ENCODE measurements at regions not wholly inside any gene's neighbourhood (a gene's known extent, or its start where the extent isn't known, plus 50 kb on each side); places are given as distances from the start of the nearest gene placed in this dataset.
"Not testable (repeated sequence)": the region's sequence is repeated elsewhere in the genome, so short reads cannot be mapped to it uniquely, and the experiment has no call there.

GRCh38 chr2:156999661-157000060 is 257.8 kb upstream of the GALNT5 start:
- Histone ChIP-seq H3K4me1 (no peaks in the 10 kb centered on the region), H3K27me3 (no peaks in the 10 kb centered on the region), H3K36me3 (no peaks in the 10 kb centered on the region), H3K27ac (no peak overlapping the region), H3K9me3 (peaks cover 0 to 14% (median 0%) of the 10 kb centered on the region in 11 donors), H3K4me3 (no peak overlapping the region)
- no peak for DNase-seq
- WGBS, 2 donors, result 76 to 82% methylated on average over 4 of the region's 4 CpGs
- no peak for ATAC-seq
- intact Hi-C loops (cut with DNase I), result no loop called here
- TF ChIP-seq CTCF (IDR thresholded peaks at IDR 0.05), result no peak

GRCh38 chr2:157004789-157005188 is 252.7 kb upstream of the GALNT5 start:
- Histone ChIP-seq H3K27ac (no peak overlapping the region), H3K4me3 (no peak overlapping the region), H3K9me3 (peaks cover 0 to 17% (median 0%) of the 10 kb centered on the region in 11 donors), H3K4me1 (no peaks in the 10 kb centered on the region), H3K36me3 (no peaks in the 10 kb centered on the region), H3K27me3 (no peaks in the 10 kb centered on the region)
- intact Hi-C loops (cut with DNase I), result no loop called here
- DNase-seq (no peak), ATAC-seq (no peak)
- WGBS, 2 donors, result 78 to 79% methylated on average over 2 of the region's 2 CpGs
- TF ChIP-seq CTCF (IDR thresholded peaks at IDR 0.05), result no peak

GRCh38 chr2:157015015-157015575 is 242.4 kb upstream of the GALNT5 start:
- ATAC-seq, result no peak
- no peaks in the 10 kb centered on the region for H3K27me3 ChIP-seq
- H3K4me3 ChIP-seq, result no peak overlapping the region
- intact Hi-C loops (cut with DNase I), result no loop called here
- WGBS, 2 donors, result 81 to 83% methylated on average over 6 of the region's 6 CpGs
- no peaks in the 10 kb centered on the region for H3K4me1 ChIP-seq
- no peak overlapping the region for H3K27ac ChIP-seq
- H3K36me3 ChIP-seq, result no peaks in the 10 kb centered on the region
- no peak for TF ChIP-seq CTCF (IDR thresholded peaks at IDR 0.05)
- H3K9me3 ChIP-seq, result peaks cover 0 to 5% (median 0%) of the 10 kb centered on the region in 11 donors
- DNase-seq, result no peak

GRCh38 chr2:157023264-157023663 is 234.2 kb upstream of the GALNT5 start:
- H3K27me3 ChIP-seq; H3K4me1 ChIP-seq; DNase-seq; H3K4me3 ChIP-seq; H3K36me3 ChIP-seq; intact Hi-C loops (cut with DNase I); H3K27ac ChIP-seq; ATAC-seq; H3K9me3 ChIP-seq: not testable (repeated sequence)
- 61 to 63% methylated on average over 1 of the region's 1 CpG for WGBS, 2 donors

GRCh38 chr2:157024129-157024528 is 233.4 kb upstream of the GALNT5 start:
- H3K36me3 ChIP-seq, result no peaks in the 10 kb centered on the region
- no peaks in the 10 kb centered on the region for H3K27me3 ChIP-seq
- no peak overlapping the region for H3K27ac ChIP-seq
- DNase-seq, result no peak
- no peak for ATAC-seq
- WGBS, 2 donors, result 76 to 80% methylated on average over 5 of the region's 5 CpGs
- H3K4me1 ChIP-seq, result no peaks in the 10 kb centered on the region
- TF ChIP-seq CTCF (IDR thresholded peaks at IDR 0.05), result no peak
- H3K9me3 ChIP-seq, result peaks cover 0 to 5% (median 0%) of the 10 kb centered on the region in 11 donors
- intact Hi-C loops (cut with DNase I), result no loop called here
- H3K4me3 ChIP-seq, result no peak overlapping the region
